ENCODE measurements at regions not wholly inside any gene's neighbourhood (a gene's known extent, or its start where the extent isn't known, plus 50 kb on each side); places are given as distances from the start of the nearest gene placed in this dataset.
"Not testable (repeated sequence)": the region's sequence is repeated elsewhere in the genome, so short reads cannot be mapped to it uniquely, and the experiment has no call there.

DNA sequence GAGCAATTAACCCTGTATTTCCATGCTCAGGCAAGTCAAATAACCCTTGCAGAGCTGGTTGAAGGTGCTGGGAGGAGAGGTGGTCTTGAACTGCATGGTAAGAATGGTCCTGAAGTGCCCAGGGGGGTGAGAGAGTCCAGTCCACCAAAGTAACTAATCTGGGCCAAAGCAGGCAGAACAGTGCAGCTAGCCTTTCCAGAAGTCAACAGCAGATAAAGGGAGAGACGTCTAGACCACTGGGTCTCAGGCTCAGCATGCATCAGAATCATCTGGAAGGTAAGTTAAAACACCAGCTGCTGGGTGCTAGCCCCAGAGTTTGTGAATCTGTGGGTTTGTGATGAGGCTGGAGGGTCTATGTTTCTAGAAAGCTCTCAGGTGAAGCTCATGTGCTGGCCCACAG is 232.3 kb upstream of the ECI2 start:
- DNase-seq: no peak

GRCh38 chr6:4366635-4367395 is 231.4 kb upstream of the ECI2 start:
- DNase-seq: peak; percentile 6

DNA sequence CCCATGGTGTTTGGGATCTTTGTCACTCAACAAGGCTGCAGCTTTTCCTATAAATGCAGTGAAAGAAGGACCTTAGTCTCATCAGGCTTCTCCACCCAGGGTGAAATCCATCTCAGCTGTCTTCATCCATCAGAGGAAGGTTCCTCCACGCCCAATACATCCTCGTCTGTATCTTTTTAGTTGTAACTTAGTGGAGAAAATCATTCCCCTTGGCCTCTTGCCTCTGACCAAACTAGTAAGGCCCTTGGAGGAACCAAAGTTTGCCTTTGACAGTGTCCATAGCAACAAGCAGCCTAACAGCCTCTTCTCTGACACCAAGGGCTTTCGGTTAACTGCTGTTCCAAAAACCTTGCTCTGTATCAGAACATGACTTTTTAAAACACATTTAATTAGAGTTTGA is 230.3 kb upstream of the ECI2 start:
- no peak for DNase-seq

DNA sequence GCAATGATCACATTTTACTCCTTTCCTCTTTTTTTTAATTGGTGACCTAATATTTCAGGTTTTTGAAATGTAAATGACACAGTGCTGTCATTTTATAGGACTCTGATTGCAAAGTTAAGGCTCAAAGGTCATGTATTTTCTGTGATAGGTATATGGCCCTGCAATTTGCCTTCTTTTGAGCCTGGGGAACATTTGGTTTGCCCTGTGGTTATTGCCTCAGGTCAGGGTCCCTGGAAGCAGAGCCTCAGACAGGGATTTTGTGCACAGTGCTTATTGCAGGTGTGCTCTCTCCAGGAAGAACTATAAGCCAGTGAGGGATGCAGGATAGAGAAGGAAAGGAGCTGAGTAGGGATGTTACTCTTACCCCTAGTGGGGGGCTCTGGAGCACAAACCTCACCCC is 229.3 kb upstream of the ECI2 start:
- no peak for DNase-seq

DNA sequence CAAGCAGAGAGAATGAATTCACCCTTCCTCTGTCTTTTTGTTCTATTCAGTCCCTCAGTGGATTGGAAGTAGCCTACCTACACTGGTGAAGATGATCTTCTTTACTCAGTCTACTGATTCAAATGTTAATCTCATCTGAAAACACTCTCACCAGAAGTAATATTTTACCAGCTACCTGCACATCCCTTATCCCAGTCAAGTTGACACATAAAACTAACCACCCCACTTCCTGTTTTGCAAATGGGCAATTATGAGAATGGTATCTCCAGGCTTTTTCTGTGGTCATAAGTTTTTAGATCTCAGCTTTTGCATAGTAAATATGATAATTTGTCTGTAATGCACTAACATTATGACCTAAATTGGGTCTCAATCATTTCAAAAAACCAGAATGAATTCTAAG is 228.8 kb upstream of the ECI2 start:
- DNase-seq: no peak

GRCh38 chr6:4363656-4364055 is 228.3 kb upstream of the ECI2 start:
- no peak for DNase-seq

DNA sequence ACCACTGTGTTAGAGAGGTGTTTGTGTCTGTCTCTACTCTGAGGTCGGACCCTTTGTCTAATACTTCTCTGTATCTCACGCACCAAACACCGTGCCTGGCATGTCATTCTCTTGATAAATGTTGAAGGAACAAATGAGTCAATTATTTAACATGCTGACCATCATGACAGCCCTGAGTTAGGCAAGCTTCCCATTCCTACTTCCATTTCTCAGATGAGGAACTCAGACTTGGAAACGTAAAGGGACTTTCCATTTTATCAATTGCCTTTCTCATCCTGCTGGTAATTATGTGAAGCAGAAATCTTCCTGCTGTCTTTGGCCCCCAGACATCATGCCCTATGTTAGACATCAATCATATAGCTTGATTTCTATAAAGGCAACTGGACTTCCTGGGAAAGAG is 227.0 kb upstream of the ECI2 start:
- no peak for DNase-seq

- no peak for DNase-seq
Measured at GRCh38 chr6:4360920-4361319, 225.5 kb upstream of the ECI2 start.

- no peak for DNase-seq
Measured at GRCh38 chr6:4359108-4359730, 223.8 kb upstream of the ECI2 start.

- DNase-seq: peak; percentile 56
Measured at GRCh38 chr6:4358414-4359107, 223.2 kb upstream of the ECI2 start.

DNA sequence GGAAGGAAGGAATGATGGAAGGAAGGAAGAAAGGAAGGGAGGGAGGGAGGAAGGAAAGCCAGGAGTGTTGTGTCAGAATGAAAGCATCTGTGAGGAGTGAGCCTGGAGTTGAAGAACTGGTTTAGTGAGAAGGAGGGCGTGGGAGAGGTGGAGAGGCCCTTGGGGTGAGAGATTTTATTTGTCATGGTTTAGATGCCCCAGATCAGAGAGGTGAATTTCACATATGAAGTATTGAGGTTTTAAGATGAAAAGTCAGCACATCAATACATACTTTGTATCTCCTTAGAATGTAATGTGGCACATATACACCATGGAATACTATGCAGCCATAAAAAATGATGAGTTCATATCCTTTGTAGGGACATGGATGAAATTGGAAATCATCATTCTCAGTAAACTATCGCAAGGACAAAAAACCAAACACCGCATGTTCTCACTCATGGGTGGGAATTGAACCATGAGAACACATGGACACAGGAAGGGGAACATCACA is 222.3 kb upstream of the ECI2 start:
- not testable (repeated sequence) for DNase-seq

GRCh38 chr6:4356899-4357659 is 221.7 kb upstream of the ECI2 start:
- DNase-seq: no peak

DNA sequence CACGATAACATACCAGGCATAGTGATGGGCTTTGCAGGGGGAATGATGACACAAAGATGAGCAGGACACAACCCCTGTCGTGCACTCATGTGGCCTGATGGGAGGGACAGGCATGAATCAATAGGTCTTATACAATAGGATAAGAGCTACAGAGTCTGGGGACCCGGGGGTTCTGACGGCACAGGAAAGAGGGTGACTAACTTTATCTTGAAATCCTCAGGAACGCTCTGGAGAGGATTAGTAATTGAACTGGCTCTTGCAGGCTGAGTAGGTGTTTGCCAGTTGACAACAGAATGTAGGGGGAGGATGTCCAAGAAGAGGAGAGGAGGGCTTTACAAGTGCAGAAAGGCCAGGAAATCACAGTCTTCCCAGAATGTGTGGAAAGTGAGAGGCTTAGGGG is 219.9 kb upstream of the ECI2 start:
- no peak for DNase-seq

DNA sequence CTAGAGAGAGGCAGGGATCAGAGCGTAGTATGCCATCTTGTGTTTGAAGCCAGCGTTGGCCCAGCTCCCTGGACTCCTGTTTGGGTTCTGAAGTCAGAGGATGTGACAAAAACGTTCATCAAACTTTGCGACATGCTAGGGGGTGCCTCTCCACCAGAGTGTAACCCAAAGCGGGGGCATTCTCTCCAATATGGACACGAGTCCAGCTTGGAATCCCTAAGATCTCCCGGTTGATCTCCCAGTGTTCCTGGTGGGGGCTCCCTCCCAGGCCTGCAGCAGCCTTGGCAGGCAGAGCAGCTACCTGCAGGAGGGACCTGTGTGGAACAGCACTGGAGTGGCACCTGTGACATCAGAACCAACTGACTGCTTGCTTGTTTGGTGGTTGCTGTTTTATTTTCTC is 218.8 kb upstream of the ECI2 start:
- no peak for DNase-seq

DNA sequence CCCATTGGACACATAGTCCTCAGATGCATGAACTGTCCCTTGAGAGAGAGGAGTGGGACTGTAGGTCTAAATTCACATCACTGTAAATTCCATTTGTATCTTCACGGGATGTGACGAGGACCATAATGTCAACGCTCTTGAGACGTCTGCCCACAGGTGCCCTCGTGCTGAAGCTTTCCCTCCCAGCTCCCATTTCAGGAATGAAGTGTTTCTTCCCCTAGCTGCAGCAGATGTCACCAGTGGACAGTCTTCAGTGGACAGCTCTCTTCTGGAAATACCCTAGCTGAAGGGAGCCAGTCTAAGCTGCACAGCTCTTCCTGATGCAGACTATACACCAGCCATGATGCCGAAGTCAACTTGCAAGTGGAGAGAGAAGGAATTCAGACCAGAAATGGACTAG is 217.4 kb upstream of the ECI2 start:
- no peak for DNase-seq

DNA sequence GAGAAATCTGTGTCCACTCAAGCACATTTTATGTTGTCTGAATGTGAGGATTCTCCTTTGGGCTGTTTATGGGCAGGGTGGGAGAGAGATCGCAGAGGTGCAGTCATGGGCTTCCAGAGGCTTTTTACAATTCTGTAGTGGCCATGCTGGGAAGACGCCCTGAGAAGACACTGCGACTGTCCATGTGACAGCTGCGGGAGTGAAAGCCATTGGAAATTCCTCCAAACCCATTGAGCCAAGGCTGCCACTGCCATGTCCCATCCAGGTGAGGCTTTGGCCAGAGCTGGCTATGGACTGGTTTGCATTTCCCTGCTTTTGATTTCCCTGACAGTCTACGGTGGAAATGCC is 216.9 kb upstream of the ECI2 start:
- no peak for DNase-seq

GRCh38 chr6:4351520-4352321 is 216.3 kb upstream of the ECI2 start:
- DNase-seq: peak; percentile 49

GRCh38 chr6:4350567-4351519 is 215.5 kb upstream of the ECI2 start:
- DNase-seq: no peak

DNA sequence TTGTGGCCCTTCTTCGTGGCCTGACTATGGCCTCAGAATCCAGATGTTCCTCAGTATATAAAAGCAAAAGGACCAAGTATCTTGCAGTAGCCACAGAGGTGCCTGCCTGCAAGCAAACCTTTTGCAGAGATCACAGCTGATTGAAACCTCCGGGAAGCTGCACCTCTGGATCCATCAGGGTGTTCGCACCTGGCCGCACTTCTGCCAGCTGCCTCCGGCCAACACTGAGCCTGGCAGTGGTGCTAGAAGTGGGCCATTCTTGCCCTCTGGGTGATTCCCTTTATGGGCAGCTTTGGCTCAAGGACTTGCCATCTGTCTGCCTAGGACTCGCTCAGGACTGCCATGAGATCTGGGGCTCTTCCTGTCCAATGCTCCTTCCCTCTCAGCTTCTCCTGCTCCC is 214.6 kb upstream of the ECI2 start:
- DNase-seq: no peak

GRCh38 chr6:4349323-4349722 is 213.9 kb upstream of the ECI2 start:
- DNase-seq: no peak

DNA sequence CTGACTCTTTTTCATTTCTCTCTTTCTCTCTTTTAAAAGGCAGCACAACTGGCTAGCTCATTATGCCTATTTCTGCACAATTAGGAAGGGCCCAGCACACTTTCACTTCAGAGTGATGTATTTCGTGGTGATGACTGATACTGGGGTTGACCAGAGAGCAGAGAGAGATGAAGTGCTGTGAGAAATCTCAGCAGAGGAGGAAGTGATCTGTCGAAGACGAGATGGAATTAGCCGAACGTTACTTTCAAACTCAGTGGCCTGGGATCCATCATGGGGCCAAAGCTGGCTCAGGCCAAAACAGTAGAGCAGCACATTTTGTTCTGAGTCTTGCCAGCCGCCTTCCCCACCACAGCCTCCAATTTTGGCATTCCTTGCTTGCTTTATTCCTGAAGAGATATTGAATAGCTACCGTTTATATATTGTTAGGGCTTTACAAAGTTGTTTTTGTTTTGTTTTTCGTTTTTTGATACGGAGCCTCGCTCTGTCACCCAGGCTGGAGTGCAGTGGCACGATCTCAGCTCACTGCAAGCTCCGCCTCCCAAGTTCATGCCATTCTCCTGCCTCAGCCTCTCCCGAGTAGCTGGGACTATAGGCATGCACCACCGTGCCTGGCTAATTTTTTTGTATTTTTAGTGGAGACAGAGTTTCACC is 213.2 kb upstream of the ECI2 start:
- DNase-seq: no peak
